DMS79 treated with DMSO at 0.1 percent for 48 hours (cell line): ENCODE measurements at regions not wholly inside any gene's neighbourhood (a gene's known extent, or its start where the extent isn't known, plus 50 kb on each side); places are given as distances from the start of the nearest gene placed in this dataset.
"Not testable (repeated sequence)": the region's sequence is repeated elsewhere in the genome, so short reads cannot be mapped to it uniquely, and the experiment has no call there.

Experiments
- DNase-seq: peaks from one replicate; lab custom pipeline; 2025; lab: John Stamatoyannopoulos, UW

DNA sequence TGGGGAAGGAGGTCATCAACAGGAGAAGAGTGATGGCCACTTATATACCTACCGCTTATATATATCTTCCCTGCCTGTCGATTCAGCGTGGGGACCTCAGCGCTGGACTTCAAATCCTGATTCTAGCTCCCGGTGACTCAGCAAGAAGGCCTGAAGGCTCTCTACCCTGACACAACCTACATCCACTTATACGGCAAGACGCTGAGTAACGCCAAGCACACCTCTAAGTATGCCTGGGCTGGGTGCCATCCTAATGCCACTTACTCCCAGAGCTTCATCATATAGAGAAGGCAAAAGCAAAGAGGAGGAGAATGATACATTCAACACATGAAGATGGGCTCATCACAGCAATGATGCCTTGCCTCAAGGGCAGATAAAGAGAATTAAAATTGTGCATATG is 198.3 kb downstream of the CHIC2 start:
- no peak for DNase-seq

DNA sequence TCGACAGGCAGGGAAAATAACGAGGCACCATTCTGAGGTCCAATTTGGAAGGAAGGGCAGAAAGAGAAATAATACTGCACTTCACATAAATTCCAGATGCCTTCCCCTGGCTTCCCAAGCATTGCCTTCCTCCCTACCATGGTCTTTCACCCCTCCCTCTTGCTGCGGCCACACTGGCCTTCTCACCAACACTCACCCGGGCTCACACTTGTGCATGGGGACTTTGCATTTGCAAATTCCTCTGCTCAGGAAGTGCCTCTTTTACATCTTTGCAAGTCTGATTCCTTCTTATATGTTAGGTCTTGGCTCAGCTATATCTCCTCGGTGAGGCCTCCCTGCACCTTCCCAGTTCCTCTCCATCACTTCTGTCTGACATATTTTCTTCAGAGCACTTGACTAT is 199.4 kb downstream of the CHIC2 start:
- DNase-seq, result no peak

DNA sequence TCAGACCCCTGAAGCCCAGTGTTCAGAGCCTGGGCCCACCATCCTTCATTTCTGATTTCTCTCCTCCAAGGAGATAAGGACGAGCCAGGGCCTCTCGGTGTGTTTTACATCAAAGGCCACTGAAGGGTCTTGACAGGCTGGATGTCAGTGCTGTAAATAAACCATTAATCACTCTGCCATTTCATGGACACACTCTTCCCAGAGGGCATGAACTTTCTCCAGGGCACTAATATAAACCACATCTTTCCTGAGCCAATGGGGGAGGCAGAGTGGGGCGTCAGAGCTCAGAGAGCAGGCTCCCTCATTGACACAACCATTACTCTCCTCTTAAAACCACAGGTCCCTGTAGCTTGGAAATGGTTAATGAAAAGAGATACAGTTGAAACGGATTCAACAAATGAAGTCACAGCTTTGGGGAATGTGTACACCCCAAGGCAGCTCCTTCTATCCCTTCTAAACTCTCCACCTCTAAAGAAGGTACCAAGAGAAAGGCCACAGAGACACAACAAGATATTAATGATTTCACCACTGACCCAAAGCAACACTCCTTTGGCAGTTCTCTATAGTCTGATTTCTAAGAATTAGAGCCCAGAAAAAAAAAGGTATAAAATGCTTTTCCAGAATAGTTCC is 200.6 kb downstream of the CHIC2 start:
- DNase-seq, result no peak

DNA sequence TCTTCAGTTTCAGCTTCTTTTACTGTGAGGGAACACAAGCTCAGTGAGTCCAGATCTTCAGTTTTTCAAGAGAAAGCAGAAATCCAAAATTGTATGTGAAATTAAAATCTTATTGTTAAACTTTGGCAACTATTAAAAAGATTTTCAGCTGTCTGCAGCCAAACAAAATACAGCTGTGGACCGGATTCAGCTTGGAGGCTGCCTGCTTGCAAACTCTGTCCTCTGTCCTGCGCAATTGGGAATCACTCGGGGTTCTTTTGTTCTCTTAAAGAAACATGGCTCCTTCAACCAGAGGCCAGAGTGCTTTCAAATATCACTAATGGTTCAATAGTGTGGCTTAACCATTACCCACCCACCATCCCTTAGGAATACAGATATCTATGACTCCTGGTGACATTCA is 201.2 kb downstream of the CHIC2 start:
- no peak for DNase-seq

DNA sequence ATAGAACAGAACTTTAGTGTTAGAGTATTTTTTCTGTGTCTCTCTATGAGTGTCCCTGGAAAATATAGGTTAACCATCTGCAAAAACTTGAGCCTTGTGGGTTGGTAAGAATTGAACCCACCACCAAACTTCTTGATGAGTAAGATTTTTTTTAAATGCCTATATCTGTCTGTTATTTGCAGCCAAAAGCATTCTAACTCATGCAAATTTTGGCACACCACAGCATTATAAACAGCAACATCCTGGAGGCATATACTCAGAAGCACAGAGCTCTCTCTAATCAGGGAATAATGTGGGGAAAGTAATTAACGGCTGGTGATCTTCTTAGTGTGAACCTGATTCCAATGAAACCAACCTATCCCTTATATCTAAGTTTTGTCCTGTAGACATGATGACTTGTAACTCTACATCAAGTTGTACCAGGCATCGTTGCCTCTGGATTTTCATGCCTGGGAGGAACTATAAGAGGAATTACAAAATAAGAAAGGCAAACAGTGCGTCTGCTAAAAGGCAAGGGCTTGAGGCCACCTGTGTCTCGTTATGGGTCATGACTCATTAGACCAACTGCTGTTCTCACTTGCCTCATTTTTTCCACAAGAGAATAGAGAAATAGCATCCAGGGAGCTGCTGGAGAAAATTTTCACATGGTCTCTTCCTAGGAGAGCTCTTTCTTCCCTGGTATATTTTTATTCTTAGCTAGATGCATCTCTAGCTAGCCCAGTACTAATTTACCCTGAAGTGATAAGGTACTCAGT is 202.4 kb downstream of the CHIC2 start:
- peak; percentile 16 for DNase-seq

DNA sequence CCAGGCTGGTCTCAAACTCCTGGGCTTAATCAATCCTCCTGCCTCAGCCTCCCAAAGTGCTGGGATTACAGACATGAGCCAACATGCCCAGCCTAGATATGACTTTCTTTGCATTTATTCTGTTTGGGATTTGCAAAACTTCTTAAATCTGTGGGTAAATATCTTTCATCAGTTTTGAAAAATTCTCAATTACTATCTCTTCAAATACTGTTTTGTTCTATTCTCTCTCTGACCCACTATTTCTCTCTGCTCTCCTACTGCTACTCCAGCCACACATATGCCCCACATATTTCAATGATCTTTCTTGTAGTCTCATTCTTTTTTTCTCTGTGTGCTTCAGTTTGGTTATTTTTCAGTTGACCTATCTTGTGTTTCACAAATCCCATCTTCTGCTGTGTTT is 205.1 kb downstream of the CHIC2 start:
- DNase-seq, result no peak

DNA sequence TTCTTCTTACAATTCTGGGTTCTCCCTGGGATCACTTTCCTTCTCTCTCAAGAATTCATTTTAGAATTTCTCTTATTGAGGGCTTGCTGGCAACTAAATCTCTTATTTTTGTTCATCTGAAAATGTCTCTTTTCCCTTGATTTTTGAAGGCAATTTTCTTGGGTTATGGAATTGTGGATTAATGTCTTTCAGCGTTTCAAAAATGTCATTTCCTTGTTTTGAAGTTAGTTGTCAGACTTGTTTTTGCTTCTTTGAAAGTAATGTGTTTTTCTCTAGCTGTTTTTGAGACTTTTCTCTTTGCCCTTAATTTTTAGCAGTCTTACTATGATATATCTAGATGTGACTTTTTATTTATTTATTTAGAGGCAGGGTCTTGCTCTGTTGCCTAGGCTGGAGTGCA is 205.7 kb downstream of the CHIC2 start:
- no peak for DNase-seq

DNA sequence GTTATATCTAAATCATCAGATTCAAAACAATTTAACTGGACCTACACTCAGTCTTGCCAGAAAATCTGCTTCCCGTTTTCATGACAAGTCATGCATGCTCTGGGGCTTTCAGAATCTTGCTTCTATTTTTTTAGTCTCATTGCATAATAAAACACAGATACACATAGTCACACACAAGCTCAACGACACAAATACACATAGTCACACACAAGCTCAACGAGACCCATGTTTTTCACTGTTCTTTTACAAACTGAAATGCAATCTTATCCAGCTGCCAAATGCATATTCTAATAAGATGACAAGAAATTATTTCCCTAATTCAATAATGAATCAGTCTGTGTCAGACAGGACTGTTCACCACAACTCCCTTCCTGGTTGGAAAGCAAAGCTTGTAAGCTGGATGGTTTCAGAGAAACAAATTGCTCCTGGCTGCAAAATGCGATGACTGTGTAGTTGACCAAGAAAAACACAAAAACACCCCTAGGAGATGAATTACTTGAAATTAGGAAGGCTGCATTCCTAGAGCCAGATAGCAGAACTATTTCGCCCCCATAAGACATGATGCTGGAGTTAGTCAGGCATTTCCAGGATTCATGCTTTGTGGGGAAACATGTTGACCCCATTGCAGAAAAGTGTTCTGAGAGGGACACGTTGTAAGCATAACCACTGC is 208.7 kb downstream of the CHIC2 start:
- DNase-seq, result no peak

DNA sequence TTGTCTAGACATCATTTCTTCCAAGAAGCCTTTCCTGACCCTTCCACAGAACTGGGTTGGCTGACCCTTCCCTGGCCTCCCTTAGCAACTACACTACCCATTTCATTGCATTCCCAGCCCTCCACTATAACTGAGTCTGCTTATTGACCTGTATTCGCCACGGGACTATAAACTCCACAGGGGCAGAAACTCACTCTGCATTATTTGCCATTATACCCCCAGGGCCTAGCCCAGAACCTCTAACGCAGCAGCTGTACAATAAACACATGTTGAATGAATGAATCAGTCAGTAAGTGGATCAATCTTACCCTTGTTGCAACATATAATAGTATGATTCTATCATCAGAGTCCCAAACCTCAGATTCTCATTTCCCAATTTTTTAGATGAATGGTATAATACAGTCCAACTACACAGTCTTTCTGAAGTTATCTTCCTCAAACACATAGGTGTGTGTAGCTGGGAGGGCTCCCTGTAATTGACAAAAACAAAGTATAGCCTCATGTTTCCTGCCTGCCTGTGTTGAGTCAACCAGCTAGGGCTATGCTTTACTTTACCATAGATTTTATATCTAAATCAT is 209.3 kb downstream of the CHIC2 start:
- DNase-seq, result no peak

DNA sequence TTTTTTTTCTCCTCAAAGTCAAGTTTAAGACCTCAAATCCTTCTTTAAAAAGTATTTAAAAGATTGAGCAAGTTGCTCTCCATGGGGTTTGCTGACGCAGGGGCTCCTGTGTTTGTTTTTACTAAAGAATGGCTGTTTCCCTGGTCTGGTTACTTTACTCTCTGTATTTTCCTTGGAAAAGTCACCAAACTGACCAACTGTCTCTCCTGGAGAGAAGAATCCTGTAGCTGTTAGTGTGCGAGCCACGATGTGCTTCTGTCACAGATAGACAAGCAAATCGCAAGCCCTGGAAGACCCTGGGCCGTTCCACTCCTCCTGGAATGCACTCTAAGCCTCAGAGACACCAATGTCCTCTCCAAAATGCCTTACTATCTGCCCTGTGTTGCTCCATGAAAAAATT is 212.1 kb downstream of the CHIC2 start:
- DNase-seq, result no peak

DNA sequence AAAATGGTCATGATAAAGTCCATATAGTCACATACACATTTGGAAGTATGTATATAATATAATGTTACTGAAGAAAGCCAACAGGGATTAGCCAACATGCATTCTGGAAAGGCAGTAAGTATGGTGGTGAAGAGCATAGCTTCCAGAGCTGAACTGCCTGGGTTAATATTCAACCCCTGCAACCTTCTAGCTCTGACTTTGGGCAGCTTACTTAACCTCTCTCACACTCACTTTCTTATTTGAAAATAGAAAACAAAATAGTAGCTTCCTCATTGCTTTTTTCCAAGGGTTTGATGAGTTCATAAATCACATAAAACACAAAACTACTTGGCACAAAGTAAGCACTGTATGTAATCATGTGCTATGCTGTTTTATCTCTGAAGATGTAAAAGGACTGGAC is 216.4 kb downstream of the CHIC2 start:
- no peak for DNase-seq

DNA sequence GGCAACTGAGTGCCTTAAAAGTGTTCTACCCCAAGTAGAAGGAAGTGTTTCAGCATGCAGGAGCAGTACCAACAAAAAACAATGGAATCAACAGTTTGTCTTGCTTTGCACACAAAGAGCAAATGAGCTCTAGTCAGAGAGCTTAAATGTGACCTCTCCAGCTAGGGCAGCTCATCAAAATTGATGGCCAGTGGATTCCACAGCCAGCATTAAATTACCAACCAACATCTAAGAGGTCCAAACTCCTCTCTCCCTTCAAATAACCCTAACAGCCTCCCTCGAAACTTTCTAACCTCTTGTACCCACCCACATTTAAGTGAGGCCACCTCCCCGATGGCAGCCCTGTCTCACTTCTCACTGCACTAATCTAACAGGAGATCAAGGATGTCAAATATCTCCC is 219.9 kb downstream of the CHIC2 start:
- DNase-seq, result no peak

DNA sequence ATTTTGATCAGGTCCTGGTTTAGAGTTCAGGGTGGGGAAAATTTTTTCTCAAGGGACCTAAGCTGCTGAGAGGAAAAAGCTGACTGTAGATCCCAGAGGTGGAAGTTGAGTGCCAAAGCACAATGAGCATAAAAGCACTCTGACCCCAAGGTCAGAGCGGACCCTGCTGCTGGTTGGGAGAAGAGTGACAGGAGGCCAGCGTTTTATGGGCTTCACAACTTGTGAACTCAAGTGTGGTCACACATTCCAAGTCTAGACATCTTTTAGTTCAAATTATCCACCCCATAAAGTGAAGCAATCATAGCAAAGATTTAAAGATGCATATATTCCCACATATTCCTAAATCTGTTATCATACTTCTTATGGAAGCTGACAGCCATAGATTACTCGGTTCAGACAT is 220.3 kb downstream of the CHIC2 start:
- no peak for DNase-seq

DNA sequence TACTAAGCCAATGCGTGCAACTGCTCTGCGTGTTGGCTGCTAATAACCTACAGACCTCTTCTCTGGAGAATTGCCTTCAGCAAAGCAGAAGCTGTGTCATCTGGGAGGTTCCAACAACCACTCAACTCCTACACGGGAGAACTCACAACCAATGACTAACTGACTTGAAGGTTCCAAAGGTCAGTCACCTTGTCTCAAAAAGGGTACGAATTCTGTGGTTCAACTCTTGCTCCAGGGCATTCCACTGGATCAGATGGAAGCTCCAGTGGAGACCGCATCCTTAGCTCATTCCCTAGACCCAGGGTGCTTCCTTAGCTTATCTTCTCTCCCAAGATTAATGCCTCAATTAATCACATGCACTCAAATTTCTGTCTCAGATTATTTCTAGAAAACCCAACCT is 222.7 kb downstream of the CHIC2 start:
- DNase-seq, result no peak

DNA sequence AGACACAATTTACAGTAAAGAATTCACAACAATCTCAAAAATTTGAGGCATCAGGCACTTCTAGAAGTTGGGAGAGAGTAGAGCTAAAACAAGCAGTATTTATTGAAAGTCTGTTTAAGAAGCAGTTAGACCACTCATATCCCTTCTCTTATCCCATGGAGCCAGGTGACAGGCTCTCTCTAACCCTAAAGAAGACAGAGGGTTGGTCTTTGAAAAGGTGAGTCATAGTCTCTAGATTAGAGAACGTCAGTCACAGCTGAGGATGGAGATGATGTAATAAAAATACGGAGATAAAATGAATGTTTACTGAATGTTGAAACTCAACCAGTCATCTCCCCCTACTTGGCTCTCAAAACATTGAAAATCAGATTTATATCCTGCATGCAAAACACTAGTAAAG is 223.8 kb downstream of the CHIC2 start:
- DNase-seq, result no peak

DNA sequence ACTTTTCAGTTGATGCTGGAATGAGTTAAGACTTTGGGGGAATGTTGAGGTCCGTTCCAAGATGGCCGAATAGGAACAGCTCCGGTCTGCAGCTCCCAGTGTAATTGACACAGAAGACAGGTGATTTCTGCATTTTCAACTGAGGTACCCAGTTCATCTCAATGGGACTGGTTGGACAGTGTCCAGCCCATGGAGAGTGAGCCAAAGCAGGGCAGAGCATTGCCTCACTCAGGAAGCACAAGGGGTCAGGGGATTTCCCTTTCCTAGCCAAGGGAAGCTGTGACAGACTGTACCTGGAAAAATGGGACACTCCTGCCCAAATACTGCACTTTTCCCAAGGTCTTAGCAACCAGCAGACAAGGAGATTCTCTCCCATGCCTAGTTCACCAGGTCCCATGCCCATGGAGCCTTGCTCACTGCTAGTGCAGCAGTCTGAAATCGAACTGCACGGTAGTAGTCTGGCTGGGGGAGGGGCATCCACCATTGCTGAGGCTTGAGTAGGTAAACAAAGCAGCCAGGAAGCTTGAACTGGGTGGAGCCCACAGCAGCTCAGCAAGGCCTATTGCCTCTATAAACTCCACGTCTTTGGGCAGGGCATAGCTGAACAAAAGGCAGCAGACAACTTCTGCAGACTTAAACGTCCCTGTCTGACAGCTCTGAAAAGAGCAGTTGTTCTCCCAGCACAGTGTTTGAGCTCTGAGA is 231.0 kb downstream of the CHIC2 start:
- not testable (repeated sequence) for DNase-seq

DNA sequence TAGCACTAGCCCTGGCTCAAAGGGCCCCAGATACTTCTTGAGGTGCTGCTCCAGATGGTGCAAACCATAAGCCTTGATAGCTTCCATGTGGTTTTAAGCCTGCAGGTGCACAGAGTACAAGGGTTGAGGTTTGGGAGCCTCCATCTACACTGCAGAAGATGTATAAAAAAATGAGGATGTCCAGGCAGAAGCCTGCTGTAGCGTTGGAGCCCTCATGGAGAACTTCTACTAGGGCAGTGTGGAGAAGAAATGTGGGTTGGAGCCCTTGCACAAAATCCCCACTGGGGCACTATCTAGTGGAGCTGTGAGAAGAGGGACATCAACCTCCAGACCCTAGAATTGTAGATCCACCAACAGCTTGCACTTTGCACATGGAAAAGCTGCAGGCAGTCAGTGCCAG is 231.9 kb downstream of the CHIC2 start:
- DNase-seq, result no peak

DNA sequence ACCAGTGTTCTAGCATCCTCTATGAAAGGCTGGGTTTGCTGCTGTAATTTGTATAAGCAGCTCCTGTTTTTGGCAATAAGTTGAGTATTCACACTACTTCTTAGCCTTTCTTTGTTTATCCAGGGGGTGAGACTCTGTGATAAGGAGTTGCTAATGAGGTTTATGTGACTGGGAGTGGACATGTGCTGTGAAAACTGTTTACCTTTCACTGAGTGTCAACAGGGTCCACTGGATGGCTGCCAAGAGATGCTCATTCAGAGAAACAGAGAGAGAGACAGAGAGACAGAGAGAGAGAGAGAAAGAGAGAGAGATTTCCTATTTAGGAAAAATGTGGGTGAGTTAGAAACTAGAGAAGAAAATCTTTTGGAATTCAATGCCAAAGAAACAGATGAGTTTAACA is 233.9 kb downstream of the CHIC2 start:
- DNase-seq, result no peak

DNA sequence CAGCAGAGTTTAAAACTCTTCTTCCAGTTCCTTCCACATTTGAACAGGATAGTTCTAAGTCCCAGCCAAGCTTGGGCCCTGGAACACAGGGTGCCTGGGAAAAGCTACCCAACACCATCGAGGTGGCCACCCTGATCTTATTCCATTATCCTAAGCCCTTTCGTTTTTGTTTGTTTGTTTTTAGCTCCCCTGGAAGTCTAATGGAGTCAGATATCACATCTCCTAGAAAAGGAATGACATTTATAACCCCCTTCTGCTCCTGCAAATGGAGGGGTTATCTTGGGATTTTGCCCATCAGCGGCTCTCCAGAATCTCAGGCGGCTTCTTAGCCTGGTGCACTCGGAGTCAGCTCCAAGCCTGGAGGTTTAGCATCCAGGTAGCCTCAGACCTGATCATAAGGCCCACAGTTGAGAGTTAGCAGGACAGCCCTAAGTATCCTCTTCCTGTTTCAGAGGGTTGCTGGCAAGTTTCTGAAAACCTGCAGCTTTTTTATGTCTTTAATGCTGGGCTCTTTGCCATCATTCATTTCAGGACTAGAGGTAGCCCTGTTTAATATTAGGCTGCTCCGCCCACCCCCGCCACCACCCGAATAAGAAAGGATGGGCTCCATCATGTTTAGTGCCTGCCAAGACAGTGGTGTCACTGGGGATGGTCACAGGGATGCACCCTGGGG is 230.0 kb upstream of the LNX1 start:
- no peak for DNase-seq

DNA sequence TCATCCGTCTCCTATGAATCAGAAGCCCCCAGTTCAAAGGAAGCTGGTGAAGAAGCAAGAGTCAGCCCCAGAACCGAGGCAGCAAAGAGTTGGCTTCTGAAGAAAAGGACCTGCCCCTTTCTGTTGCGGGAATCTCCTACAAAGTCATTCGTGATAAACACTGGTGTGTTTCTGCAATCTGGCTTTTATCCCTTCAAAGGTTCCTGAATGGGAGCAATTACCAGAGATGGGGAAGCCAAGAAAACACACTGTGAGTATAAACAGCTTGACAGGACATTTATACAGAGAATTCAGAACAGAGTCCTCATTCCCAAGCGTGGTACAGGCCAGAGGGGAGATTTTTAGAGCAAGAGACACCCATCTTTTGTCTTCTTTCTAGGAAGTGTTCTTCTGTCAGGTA is 226.8 kb upstream of the LNX1 start:
- no peak for DNase-seq

DNA sequence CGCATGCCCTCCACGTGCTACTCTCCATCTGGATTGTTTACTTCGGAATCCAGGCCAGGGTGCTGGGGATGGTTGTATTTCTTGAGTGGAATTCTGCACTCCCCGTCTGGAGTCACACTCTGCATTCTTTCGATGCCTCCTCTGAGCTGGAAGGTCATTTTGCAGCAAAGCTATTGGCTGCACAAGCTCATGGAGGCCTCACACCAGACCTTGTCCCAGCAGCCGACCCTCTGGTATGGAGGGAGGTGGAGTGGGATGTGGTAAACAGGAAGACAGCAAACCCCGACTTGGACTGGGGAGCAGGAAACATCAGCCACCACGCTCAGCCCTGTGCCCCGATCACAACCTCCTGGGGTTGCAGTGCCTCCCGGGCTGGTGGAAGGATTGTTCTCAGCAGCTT is 225.3 kb upstream of the LNX1 start:
- DNase-seq, result no peak

DNA sequence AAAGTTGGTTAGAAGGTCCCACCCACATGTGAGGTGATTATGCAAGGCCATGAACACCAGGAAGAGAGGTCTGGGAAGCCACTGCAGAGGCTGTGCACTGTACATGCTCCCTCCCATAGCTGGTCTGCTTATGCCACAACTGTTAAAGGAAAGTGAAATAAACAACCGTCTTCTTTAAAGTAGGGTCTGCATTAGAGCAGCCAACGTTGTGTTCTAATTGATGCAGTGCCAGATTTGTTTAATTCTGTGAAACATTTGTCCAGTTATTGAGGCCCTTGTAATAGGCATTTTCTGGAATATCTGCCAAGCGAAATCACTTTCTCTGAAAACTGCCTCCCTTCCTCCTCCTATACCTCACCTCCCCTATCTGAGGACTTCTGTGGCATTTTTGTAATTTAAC is 224.0 kb upstream of the LNX1 start:
- no peak for DNase-seq
